Neural cell (in vitro differentiated cells): ENCODE measurements at regions not wholly inside any gene's neighbourhood (a gene's known extent, or its start where the extent isn't known, plus 50 kb on each side); places are given as distances from the start of the nearest gene placed in this dataset.

Experiments
- CTCF ChIP-seq: fragments of 450-650 bp; IDR thresholded peaks from 2 replicates; pipeline ENCODE4 v1.5.1; 2014; ENCODE audit warnings: antibody characterized with exemption, mild to moderate bottlenecking, moderate library complexity; ENCODE audit not compliant: poor library complexity, severe bottlenecking
- POLR2AphosphoS5 ChIP-seq: IDR thresholded peaks from 2 replicates; pipeline ENCODE4 v1.6.1; 2012

GRCh38 chr5:124456249-124456648 lies 290.2 kb downstream of the ZNF608 start:
- TF ChIP-seq POLR2AphosphoS5 (no peak), CTCF (no peak)
